OCI-LY7 (cell line): ENCODE measurements at regions not wholly inside any gene's neighbourhood (a gene's known extent, or its start where the extent isn't known, plus 50 kb on each side); places are given as distances from the start of the nearest gene placed in this dataset.

ENCODE experiments used
- BruUV-seq: library from RNA; stranded (reverse); fragments of 400-500 nt; replicated peaks from 2 replicates; lab custom pipeline; 2021; lab: Mats Ljungman, UMichigan
- CTCF ChIA-PET: fragments of 300-600 bp; sonication (Branson Sonifier 250); formaldehyde crosslinking; loops from one replicate; lab custom pipeline; 2022; ENCODE audit warnings: antibody characterized with exemption; ENCODE audit not compliant: unreplicated experiment; lab: Charles Lee
- POLR2A ChIA-PET: fragments of 300-600 bp; sonication (Branson Sonifier 250); formaldehyde crosslinking; loops from one replicate; lab custom pipeline; 2022; ENCODE audit warnings: antibody characterized with exemption; lab: Charles Lee
- DNase-seq: peaks from one replicate; pipeline ENCODE4 v3.0.0-alpha.2; 2015; ENCODE audit warnings: low spot score
- H2AFZ ChIP-seq: fragments of 200-600 bp; sonication (generic), shearing (Covaris generic); 2 replicates; pipeline ENCODE4 v1.6.1; 2014; ENCODE audit warnings: mild to moderate bottlenecking, antibody characterized with exemption, low read length, moderate library complexity
- H3K27ac ChIP-seq: fragments of 200-600 bp; sonication (generic); 2 replicates; pipeline ENCODE4 v1.5.1; 2014; ENCODE audit warnings: mixed run types, low read depth, mild to moderate bottlenecking, moderate library complexity, low read length, inconsistent platforms; ENCODE audit not compliant: poor library complexity, severe bottlenecking
- H3K36me3 ChIP-seq: fragments of 200-600 bp; sonication (generic); 2 replicates; pipeline ENCODE4 v1.6.1; 2014; ENCODE audit warnings: mild to moderate bottlenecking, antibody characterized with exemption, low read length, moderate library complexity, mixed read lengths; ENCODE audit not compliant: insufficient read depth
- H3K4me1 ChIP-seq: fragments of 200-600 bp; sonication (generic); 2 replicates; pipeline ENCODE4 v1.5.1; 2014; ENCODE audit warnings: mild to moderate bottlenecking, low read length; ENCODE audit not compliant: insufficient read depth, poor library complexity, severe bottlenecking
- H3K4me2 ChIP-seq: fragments of 200-600 bp; sonication (generic); 2 replicates; pipeline ENCODE4 v1.6.1; 2014; ENCODE audit warnings: mild to moderate bottlenecking, low read length
- H3K4me3 ChIP-seq: fragments of 200-600 bp; sonication (generic); 2 replicates; pipeline ENCODE4 v1.5.1; 2014; ENCODE audit warnings: mild to moderate bottlenecking, low read depth, low read length; ENCODE audit not compliant: poor library complexity, severe bottlenecking
- H3K79me2 ChIP-seq: fragments of 200-600 bp; sonication (generic); 2 replicates; pipeline ENCODE4 v1.6.1; 2016; ENCODE audit warnings: low read depth, mild to moderate bottlenecking, low read length, moderate library complexity, mixed read lengths; ENCODE audit not compliant: insufficient read depth
- H3K9me2 ChIP-seq: fragments of 200-600 bp; sonication (generic); 2 replicates; pipeline ENCODE4 v1.6.1; 2016; ENCODE audit warnings: mild to moderate bottlenecking, low read length, mixed read lengths; ENCODE audit not compliant: insufficient read depth
- H3K9me3 ChIP-seq: fragments of 200-600 bp; sonication (generic); 2 replicates; pipeline ENCODE4 v1.6.1; 2014; ENCODE audit warnings: mild to moderate bottlenecking, mixed run types, low read length, mixed read lengths
- H4K20me1 ChIP-seq: fragments of 200-600 bp; sonication (generic); 2 replicates; pipeline ENCODE4 v1.6.1; 2014; ENCODE audit warnings: mild to moderate bottlenecking, antibody characterized with exemption, low read length, moderate library complexity, mixed read lengths; ENCODE audit not compliant: insufficient read depth
- CTCF ChIP-seq: fragments of 200-600 bp; sonication (generic); conservative IDR thresholded peaks from 2 replicates; pipeline ENCODE4 v1.5.1; 2014; ENCODE audit warnings: mild to moderate bottlenecking, antibody characterized with exemption, low read length, moderate library complexity, mixed read lengths
- EZH2phosphoT487 ChIP-seq: fragments of 200-600 bp; sonication (generic); IDR thresholded peaks from 2 replicates; pipeline ENCODE4 v1.6.1; 2018; ENCODE audit warnings: low read depth, borderline replicate concordance, mild to moderate bottlenecking, mixed run types, antibody characterized with exemption, low read length, moderate library complexity, mixed read lengths
- intact Hi-C: fragments of 100-400 bp; cut with micrococcal nuclease; formaldehyde crosslinking; loops from one replicate; pipeline ENCODE4 v1.10.0; 2022; ENCODE audit not compliant: unreplicated experiment

GRCh38 chr14:97916669-97917568 lies 1119.7 kb downstream of the VRK1 start:
- Histone ChIP-seq H3K36me3 (no peaks in the 10 kb centered on the region), H3K79me2 (no peaks in the 10 kb centered on the region), H4K20me1 (no peaks in the 10 kb centered on the region), H3K9me3 (no peaks in the 10 kb centered on the region), H3K4me2 (no peak overlapping the region), H3K4me1 (no peaks in the 10 kb centered on the region), H3K9me2 (no peaks in the 10 kb centered on the region), H3K27ac (no peak overlapping the region), H3K4me3 (no peak overlapping the region), H2AFZ (no peak overlapping the region)
- no peak for TF ChIP-seq EZH2phosphoT487
- TF ChIP-seq CTCF: no peak
- DNase-seq: no peak
- ChIA-PET POLR2A (no interaction called here), CTCF (no interaction called here)
- intact Hi-C loops: no loop called here
- BruUV-seq: no TSS peak

- POLR2A ChIA-PET: no interaction called here
- Histone ChIP-seq H3K36me3 (no peaks in the 10 kb centered on the region), H3K4me1 (no peaks in the 10 kb centered on the region), H3K4me3 (no peak overlapping the region), H3K9me3 (no peaks in the 10 kb centered on the region), H3K9me2 (no peaks in the 10 kb centered on the region), H3K27ac (no peak overlapping the region), H2AFZ (no peak overlapping the region), H3K79me2 (no peaks in the 10 kb centered on the region), H3K4me2 (no peak overlapping the region), H4K20me1 (no peaks in the 10 kb centered on the region)
- CTCF ChIA-PET: no interaction called here
- no TSS peak for BruUV-seq
- TF ChIP-seq EZH2phosphoT487: no peak
- TF ChIP-seq CTCF: no peak
- intact Hi-C loops: no loop called here
- no peak for DNase-seq
Observed at GRCh38 chr14:97920201-97920600, 1123.0 kb downstream of the VRK1 start.

DNA sequence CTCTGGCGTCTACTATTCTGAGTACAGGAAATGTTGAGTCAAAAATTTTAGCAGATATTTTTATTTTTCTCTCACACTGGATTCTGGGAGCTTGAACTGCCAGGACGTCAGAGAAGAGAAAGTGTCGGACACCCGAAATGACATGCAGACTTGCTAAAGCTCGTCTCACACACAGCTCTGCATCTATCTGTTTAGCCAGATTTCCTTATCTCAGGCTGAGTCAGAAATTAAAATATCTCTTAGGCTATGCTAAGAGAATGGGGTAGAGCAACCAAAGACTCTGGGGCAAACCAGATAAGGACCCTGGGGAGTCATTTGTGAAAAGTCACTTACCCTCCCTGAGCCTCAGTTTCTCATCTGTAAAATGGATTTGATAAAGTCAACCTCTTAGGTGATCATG lies 1124.1 kb downstream of the VRK1 start:
- no peak for DNase-seq
- Histone ChIP-seq H3K4me2 (no peak overlapping the region), H3K4me3 (no peak overlapping the region), H3K79me2 (no peaks in the 10 kb centered on the region), H3K4me1 (no peaks in the 10 kb centered on the region), H3K9me3 (no peaks in the 10 kb centered on the region), H3K9me2 (no peaks in the 10 kb centered on the region), H2AFZ (no peak overlapping the region), H3K27ac (no peak overlapping the region), H4K20me1 (no peaks in the 10 kb centered on the region), H3K36me3 (no peaks in the 10 kb centered on the region)
- ChIA-PET POLR2A (no interaction called here), CTCF (no interaction called here)
- TF ChIP-seq EZH2phosphoT487 (no peak), CTCF (no peak)
- intact Hi-C loops: no loop called here
- no TSS peak for BruUV-seq
